ENCODE measurements at regions not wholly inside any gene's neighbourhood (a gene's known extent, or its start where the extent isn't known, plus 50 kb on each side); places are given as distances from the start of the nearest gene placed in this dataset.
A peak's percentile ranks its signal among the peaks of the same experiment; 100 is the strongest.

- no peak overlapping the region for H3K4me3 ChIP-seq
- TF ChIP-seq POLR2A (IDR thresholded peaks at IDR 0.05): no peak
- peak in 1 of 12 donors; percentile 22 for TF ChIP-seq CTCF (IDR thresholded peaks at IDR 0.05)
- no peak for ATAC-seq
- peaks cover 0 to 3% (median 0%) of the 10 kb centered on the region in 12 donors for H3K9me3 ChIP-seq
- intact Hi-C loops (cut with DNase I): no loop called here
- no peak for DNase-seq
- no peaks in the 10 kb centered on the region for H3K4me1 ChIP-seq
- H3K27me3 ChIP-seq: no peaks in the 10 kb centered on the region
- 31 to 65% (median 44%) methylated on average over 1 of the region's 1 CpG for WGBS, 4 donors
- no peak overlapping the region for H3K27ac ChIP-seq
- H3K36me3 ChIP-seq: no peaks in the 10 kb centered on the region
Observed at GRCh38 chrX:128781506-128781905, 729.3 kb upstream of the ACTRT1 start.

- WGBS, 4 donors: 65 to 89% (median 87%) methylated on average over 4 to 5 of the region's 5 CpGs
- intact Hi-C loops (cut with DNase I): no loop called here
- ATAC-seq: no peak
Observed at GRCh38 chrX:128780934-128781333, 728.7 kb upstream of the ACTRT1 start.

GRCh38 chrX:128769495-128769894 is 717.3 kb upstream of the ACTRT1 start:
- TF ChIP-seq CTCF (IDR thresholded peaks at IDR 0.05) (no peak), POLR2A (IDR thresholded peaks at IDR 0.05) (no peak)
- DNase-seq (no peak), ATAC-seq (no peak)
- Histone ChIP-seq H3K4me1 (no peaks in the 10 kb centered on the region), H3K27me3 (no peaks in the 10 kb centered on the region), H3K27ac (no peak overlapping the region), H3K36me3 (no peaks in the 10 kb centered on the region), H3K9me3 (peaks cover 0 to 5% (median 0%) of the 10 kb centered on the region in 12 donors), H3K4me3 (no peak overlapping the region)
- intact Hi-C loops (cut with DNase I): no loop called here
- 56 to 85% (median 76%) methylated on average over 2 of the region's 2 CpGs for WGBS, 4 donors

More at GRCh38 chrX:128780934-128781333, 728.7 kb upstream of the ACTRT1 start:
- Histone ChIP-seq H3K27ac (no peak overlapping the region), H3K36me3 (no peaks in the 10 kb centered on the region), H3K4me1 (no peaks in the 10 kb centered on the region), H3K4me3 (no peak overlapping the region), H3K27me3 (no peaks in the 10 kb centered on the region), H3K9me3 (peaks cover 0 to 3% (median 0%) of the 10 kb centered on the region in 12 donors)
- no peak for DNase-seq
- TF ChIP-seq POLR2A (IDR thresholded peaks at IDR 0.05) (no peak), CTCF (IDR thresholded peaks at IDR 0.05) (no peak)

- H3K4me3 ChIP-seq: no peak overlapping the region
- no peaks in the 10 kb centered on the region for H3K9me3 ChIP-seq
- H3K4me1 ChIP-seq: no peaks in the 10 kb centered on the region
- no peak overlapping the region for H3K27ac ChIP-seq
- DNase-seq: no peak
- no peak for ATAC-seq
- no peaks in the 10 kb centered on the region for H3K36me3 ChIP-seq
- WGBS, 4 donors: 53 to 84% (median 78%) methylated on average over 3 of the region's 3 CpGs
- H3K27me3 ChIP-seq: no peaks in the 10 kb centered on the region
- TF ChIP-seq CTCF (IDR thresholded peaks at IDR 0.05): no peak
- TF ChIP-seq POLR2A (IDR thresholded peaks at IDR 0.05): no peak
- intact Hi-C loops (cut with DNase I): no loop called here
Observed at GRCh38 chrX:128759745-128760144, 707.5 kb upstream of the ACTRT1 start.

Measured in heart left ventricle (tissue), 16 donors.